NCI-H69 (cell line): ENCODE measurements at regions not wholly inside any gene's neighbourhood (a gene's known extent, or its start where the extent isn't known, plus 50 kb on each side); places are given as distances from the start of the nearest gene placed in this dataset.
"Not testable (repeated sequence)": the region's sequence is repeated elsewhere in the genome, so short reads cannot be mapped to it uniquely, and the experiment has no call there.

Experiments
- DNase-seq: peaks from one replicate; lab custom pipeline; 2025; lab: John Stamatoyannopoulos, UW

GRCh38 chr4:162943263-162943662 lies 223.4 kb downstream of the NAF1 start:
- DNase-seq: no peak

- DNase-seq: peak; percentile 3
Measured at GRCh38 chr4:162938738-162939485, 227.8 kb downstream of the NAF1 start.

GRCh38 chr4:162935214-162935613 lies 231.5 kb downstream of the NAF1 start:
- peak; percentile 22 for DNase-seq

GRCh38 chr4:162931286-162931685 lies 235.4 kb downstream of the NAF1 start:
- no peak for DNase-seq

- no peak for DNase-seq
Measured at GRCh38 chr4:162921178-162921785, 245.4 kb downstream of the NAF1 start.

GRCh38 chr4:162920649-162921048 lies 246.0 kb downstream of the NAF1 start:
- DNase-seq: no peak

- no peak for DNase-seq
Measured at GRCh38 chr4:162912482-162912881, 254.2 kb downstream of the NAF1 start.

GRCh38 chr4:162911349-162911748 lies 255.3 kb downstream of the NAF1 start:
- no peak for DNase-seq

- DNase-seq: no peak
Measured at GRCh38 chr4:162909952-162910351, 256.7 kb downstream of the NAF1 start.

GRCh38 chr4:162894387-162894786 lies 272.3 kb downstream of the NAF1 start:
- DNase-seq: no peak

GRCh38 chr4:162891788-162892707 lies 274.6 kb downstream of the NAF1 start:
- peak; percentile 8 for DNase-seq

GRCh38 chr4:162878096-162878495 lies 288.6 kb downstream of the NAF1 start:
- DNase-seq: no peak

- DNase-seq: no peak
Measured at GRCh38 chr4:162874748-162875147, 291.9 kb downstream of the NAF1 start.

- no peak for DNase-seq
Measured at GRCh38 chr4:162871990-162872389, 294.7 kb downstream of the NAF1 start.

- DNase-seq: no peak
Measured at GRCh38 chr4:162869157-162869556, 297.5 kb downstream of the NAF1 start.

GRCh38 chr4:162866565-162866964 lies 300.1 kb downstream of the NAF1 start:
- no peak for DNase-seq

- DNase-seq: peak; percentile 3
Measured at GRCh38 chr4:162865102-162865501, 301.6 kb downstream of the NAF1 start.

- no peak for DNase-seq
Measured at GRCh38 chr4:162853788-162854187, 312.9 kb downstream of the NAF1 start.

- peak; percentile 27 for DNase-seq
Measured at GRCh38 chr4:162852642-162853041, 314.0 kb downstream of the NAF1 start.

GRCh38 chr4:162851241-162851758 lies 315.4 kb downstream of the NAF1 start:
- DNase-seq: not testable (repeated sequence)

- peak; percentile 21 for DNase-seq
Measured at GRCh38 chr4:162849937-162850336, 316.8 kb downstream of the NAF1 start.

- no peak for DNase-seq
Measured at GRCh38 chr4:162847945-162848549, 318.6 kb downstream of the NAF1 start.
